Adrenal gland (tissue), 9 donors: ENCODE measurements at regions not wholly inside any gene's neighbourhood (a gene's known extent, or its start where the extent isn't known, plus 50 kb on each side); places are given as distances from the start of the nearest gene placed in this dataset.

Source experiments
- DNase-seq, 7 donors: peaks; one replicate each; pipeline ENCODE4 v3.0.0-alpha.2; 2019 to 2020
- H3K27ac ChIP-seq, 5 donors: fragments of 200-600 bp; sonication (generic) in 4 of 5; 1 replicate in 3 of 5; 2 replicates in 2 of 5; pipeline versions ENCODE4 v1.5.1 to v1.8.0; 2016 to 2020; ENCODE audit warnings: mild to moderate bottlenecking in 1 of 5
- H3K27me3 ChIP-seq: fragments of 200-600 bp; 2 replicates; pipeline ENCODE4 v1.8.0; 2021
- H3K36me3 ChIP-seq, 2 donors: fragments of 200-600 bp; replicated peaks in 1 of 2; 1 replicate in 1 of 2; 2 replicates in 1 of 2; pipeline versions ENCODE4 v1.5.1 to v1.8.0; 2018 to 2022
- H3K4me1 ChIP-seq, 2 donors: fragments of 200-600 bp; replicated peaks in 1 of 2; 1 replicate in 1 of 2; 2 replicates in 1 of 2; pipeline versions ENCODE4 v1.5.1 to v1.8.0; 2018 to 2021
- H3K4me3 ChIP-seq, 4 donors: fragments of 200-600 bp; sonication (generic) in 3 of 4; one replicate each; pipeline ENCODE4 v1.5.1; 2016 to 2018
- H3K9me3 ChIP-seq, 3 donors: fragments of 200-600 bp; sonication (generic) in 1 of 3; replicated peaks in 1 of 3; 1 replicate in 2 of 3; 2 replicates in 1 of 3; pipeline versions ENCODE4 v1.5.1 to v1.8.0; 2016 to 2021
- POLR2A ChIP-seq, 2 donors: fragments of 450-650 bp; IDR thresholded peaks; one replicate each; pipeline ENCODE4 v1.6.1; 2017; ENCODE audit warnings: antibody characterized with exemption in 2 of 2, mild to moderate bottlenecking in 2 of 2, moderate library complexity in 1 of 2
- WGBS, 4 donors: extraction: QIAGEN DNeasy Blood & Tissue Kit in 2 of 4; methylation state at CpG; one replicate each; pipeline versions ENCODE4 v1.1.5 to v1.1.7; 2013 to 2017; 5-methylcytosine and 5-hydroxymethylcytosine counted together
- intact Hi-C, 2 donors: fragments of 100-400 bp; cut with DNase I; formaldehyde crosslinking; loops; one replicate each; pipeline versions ENCODE4 v1.14.1 to v1.15.0; 2022 to 2023
- TF ChIP-seq, protein P1 (sequence below), 6 experiments: fragments of 450-650 bp in 4 of 6; fragments of 200-600 bp in 2 of 6; sonication (generic) in 1 of 6; IDR thresholded peaks; 1 replicate in 5 of 6; 2 replicates in 1 of 6; pipeline versions ENCODE4 v1.5.1 to v1.8.0; 2016 to 2021; ENCODE audit warnings: antibody characterized with exemption in 6 of 6, mild to moderate bottlenecking in 2 of 6, moderate library complexity in 1 of 6
- donor health status: healthy with polysubstance abuse.
- donor health status: Bipolar disorder and iron deficiency.
- donor health status: DM: yes; HTN: yes; CAD: no.
- donor health status: DM: no; HTN: no; CAD: no.
- donor health status: DM: no; HTN: no; CAD: no.

DNA sequence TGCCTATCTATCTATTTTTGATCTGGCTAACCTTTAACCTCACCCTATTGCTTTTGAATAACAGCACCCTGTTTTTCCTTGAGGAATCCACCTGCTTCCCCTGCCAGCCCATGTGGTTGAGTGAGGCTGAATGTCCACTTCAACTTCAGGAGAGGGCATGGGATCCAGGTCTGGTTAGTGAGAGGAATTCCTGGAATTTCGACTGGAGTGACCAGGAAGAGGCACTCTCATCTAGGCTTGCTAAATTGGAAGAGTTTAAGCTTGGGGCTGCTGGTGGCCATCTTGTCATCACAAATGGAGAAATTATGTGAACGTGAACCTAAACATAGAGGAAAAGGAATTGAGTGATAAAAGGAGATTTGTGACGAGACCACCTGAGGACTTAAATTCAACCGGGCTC, 322.1 kb downstream of the OSTF1 start:
- no peaks in the 10 kb centered on the region for H3K4me1 ChIP-seq
- no peak overlapping the region for H3K27ac ChIP-seq
- intact Hi-C loops: no loop called here
- no peaks in the 10 kb centered on the region for H3K36me3 ChIP-seq
- no peak overlapping the region for H3K4me3 ChIP-seq
- no peak for DNase-seq
- H3K9me3 ChIP-seq: no peaks in the 10 kb centered on the region
- no peaks in the 10 kb centered on the region for H3K27me3 ChIP-seq
- TF ChIP-seq POLR2A (IDR thresholded peaks at IDR 0.05): no peak
- WGBS, 4 donors: 73 to 82% (median 79%) methylated on average over 4 of the region's 4 CpGs

DNA sequence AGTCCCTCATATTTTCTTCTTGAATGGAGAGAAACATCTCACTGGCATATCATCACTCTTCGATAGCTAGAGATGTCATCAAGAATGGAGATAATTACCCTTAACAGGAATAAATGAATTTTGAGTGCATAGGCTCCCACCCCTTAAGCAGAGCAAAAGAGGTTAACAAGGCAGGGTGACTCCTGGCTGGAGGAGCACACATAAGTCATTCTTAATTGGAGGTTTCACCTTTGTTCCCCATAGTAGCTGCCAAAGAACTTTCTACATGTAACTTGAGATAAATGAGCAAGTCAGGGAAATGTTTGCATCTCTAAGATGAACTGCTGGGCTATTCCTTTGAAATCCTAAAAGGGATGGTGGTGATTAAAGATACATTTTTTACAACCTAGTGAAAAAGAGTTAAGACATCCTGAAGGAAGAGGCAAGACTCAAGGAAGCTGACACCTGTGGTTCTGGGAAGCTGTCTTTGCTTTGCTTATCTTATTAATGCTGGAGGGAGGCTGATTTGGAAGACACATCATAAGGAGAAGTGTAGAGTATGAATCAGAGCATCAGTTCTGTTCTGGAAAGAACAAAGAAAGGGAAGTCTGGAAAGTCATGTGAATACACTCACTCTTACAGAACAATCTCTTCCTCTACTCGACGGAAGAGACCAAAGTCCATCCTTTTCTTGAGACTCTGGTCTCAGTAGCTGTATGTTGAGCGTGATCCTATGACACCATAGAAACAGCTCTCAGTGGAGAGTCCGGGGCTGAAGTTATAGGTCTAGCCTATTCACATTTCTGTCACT, 326.3 kb downstream of the OSTF1 start:
- DNase-seq: no peak
- no peaks in the 10 kb centered on the region for H3K27me3 ChIP-seq
- WGBS, 4 donors: 46 to 62% (median 54%) methylated on average over 5 of the region's 5 CpGs
- H3K36me3 ChIP-seq: no peaks in the 10 kb centered on the region
- H3K9me3 ChIP-seq: no peaks in the 10 kb centered on the region
- TF ChIP-seq POLR2A (IDR thresholded peaks at IDR 0.05): no peak
- TF ChIP-seq, protein P1, sequence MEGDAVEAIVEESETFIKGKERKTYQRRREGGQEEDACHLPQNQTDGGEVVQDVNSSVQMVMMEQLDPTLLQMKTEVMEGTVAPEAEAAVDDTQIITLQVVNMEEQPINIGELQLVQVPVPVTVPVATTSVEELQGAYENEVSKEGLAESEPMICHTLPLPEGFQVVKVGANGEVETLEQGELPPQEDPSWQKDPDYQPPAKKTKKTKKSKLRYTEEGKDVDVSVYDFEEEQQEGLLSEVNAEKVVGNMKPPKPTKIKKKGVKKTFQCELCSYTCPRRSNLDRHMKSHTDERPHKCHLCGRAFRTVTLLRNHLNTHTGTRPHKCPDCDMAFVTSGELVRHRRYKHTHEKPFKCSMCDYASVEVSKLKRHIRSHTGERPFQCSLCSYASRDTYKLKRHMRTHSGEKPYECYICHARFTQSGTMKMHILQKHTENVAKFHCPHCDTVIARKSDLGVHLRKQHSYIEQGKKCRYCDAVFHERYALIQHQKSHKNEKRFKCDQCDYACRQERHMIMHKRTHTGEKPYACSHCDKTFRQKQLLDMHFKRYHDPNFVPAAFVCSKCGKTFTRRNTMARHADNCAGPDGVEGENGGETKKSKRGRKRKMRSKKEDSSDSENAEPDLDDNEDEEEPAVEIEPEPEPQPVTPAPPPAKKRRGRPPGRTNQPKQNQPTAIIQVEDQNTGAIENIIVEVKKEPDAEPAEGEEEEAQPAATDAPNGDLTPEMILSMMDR (IDR thresholded peaks at IDR 0.05): no peak
- intact Hi-C loops: no loop called here
- H3K27ac ChIP-seq: peak overlapping the region in 2 of 5 donors; percentile 35 to 45
- H3K4me3 ChIP-seq: no peak overlapping the region
- H3K4me1 ChIP-seq: no peaks in the 10 kb centered on the region

DNA sequence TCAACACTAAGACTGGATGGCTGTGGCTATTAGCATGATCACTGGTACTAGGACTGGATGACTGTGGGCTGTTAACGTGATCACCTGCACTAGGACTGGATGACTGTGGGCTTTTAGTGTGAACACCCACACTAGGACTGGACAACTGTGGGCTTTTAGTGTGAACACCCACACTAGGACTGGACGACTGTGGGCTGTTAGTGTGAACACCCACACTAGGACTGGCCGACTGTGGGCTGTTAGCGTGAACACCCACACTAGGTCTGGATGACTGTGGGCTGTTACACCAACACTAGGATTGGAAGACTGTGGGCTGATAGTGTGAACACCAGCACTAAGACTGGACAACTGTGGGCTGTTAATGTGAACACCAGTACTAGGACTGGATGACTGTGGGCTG, 329.2 kb downstream of the OSTF1 start:
- intact Hi-C loops: no loop called here
- WGBS, 4 donors: 83 to 100% (median 89%) methylated on average over 4 of the region's 4 CpGs
- no peak for DNase-seq

DNA sequence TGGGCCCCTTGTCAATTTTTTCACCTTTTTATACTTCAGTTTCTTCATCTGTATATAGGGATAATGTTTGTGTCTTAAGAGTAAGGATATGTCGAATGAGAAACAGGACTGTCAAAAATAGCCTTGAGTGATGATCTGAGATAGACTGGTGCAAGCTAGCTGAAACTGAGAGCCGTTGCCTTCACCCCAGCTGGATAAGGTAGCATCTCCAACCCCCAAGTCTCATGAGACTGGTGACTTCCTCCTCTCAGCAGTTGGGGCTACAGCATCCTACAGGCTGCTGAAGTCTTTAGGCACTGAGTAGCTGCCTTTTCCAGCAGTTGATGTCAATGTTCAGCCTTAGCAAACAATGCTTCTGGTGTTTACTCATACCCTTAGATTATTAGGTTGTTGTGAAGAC, 330.2 kb downstream of the OSTF1 start:
- TF ChIP-seq POLR2A (IDR thresholded peaks at IDR 0.05): no peak
- TF ChIP-seq, protein P1 (IDR thresholded peaks at IDR 0.05): no peak
- no peak for DNase-seq
- intact Hi-C loops: no loop called here
- Histone ChIP-seq H3K4me1 (no peaks in the 10 kb centered on the region), H3K27ac (no peak overlapping the region), H3K9me3 (no peaks in the 10 kb centered on the region), H3K4me3 (no peak overlapping the region), H3K27me3 (no peaks in the 10 kb centered on the region), H3K36me3 (no peaks in the 10 kb centered on the region)
- 57 to 73% (median 63%) methylated on average over 2 of the region's 2 CpGs for WGBS, 4 donors

More for the DNA sequence above, 329.2 kb downstream of the OSTF1 start:
- Histone ChIP-seq H3K36me3 (no peaks in the 10 kb centered on the region), H3K4me3 (no peak overlapping the region), H3K27me3 (no peaks in the 10 kb centered on the region), H3K9me3 (no peaks in the 10 kb centered on the region), H3K4me1 (no peaks in the 10 kb centered on the region), H3K27ac (no peak overlapping the region)
- TF ChIP-seq POLR2A (IDR thresholded peaks at IDR 0.05): no peak
- TF ChIP-seq, protein P1 (IDR thresholded peaks at IDR 0.05): no peak
